ENCODE measurements at regions not wholly inside any gene's neighbourhood (a gene's known extent, or its start where the extent isn't known, plus 50 kb on each side); places are given as distances from the start of the nearest gene placed in this dataset.
A peak's percentile ranks its signal among the peaks of the same experiment; 100 is the strongest.

DNA sequence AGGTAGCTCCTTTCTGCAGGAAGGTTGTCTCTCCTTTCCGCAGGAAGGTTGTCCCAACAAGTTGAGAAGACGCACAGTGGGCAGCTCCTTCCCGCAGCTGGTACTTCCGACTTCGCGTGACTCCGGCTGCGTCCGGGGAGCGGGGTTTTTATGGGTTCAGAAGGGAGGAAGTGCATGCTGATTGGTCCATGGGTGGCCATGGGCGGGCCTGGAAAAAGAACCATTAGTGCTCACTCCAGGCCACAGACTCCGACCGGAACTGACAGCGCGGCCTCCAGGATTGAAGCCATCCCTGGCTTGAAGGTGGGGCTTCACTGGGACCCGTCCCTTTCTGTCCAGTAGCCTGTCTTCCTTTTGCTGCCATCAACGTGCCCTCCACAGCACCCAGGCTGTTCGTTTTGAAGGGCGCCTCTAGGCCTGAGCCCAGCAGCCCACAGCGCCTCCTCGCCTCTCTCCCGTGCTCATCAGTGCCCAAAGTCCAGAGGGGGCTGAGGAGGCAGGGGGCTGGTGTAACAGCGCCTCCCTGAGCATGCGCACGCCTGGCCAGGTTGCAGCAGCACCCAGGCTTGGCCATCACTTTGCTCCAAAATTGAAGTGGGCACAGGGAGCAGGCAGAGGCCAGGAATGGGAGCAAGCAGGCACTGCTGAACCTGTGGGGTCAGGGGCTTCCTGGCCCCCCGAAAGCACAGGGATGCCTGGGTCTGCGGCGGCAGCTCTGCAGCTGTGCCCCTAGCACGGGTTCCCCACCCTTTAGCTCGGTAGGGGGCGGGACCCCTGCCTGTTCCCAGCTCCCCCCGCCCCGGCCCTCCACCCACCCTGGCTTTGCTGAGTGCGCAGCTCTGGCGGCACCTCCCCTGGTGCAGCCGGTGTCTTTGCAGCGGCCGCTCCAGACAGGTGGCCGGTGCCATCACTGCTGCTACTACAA is 330.6 kb upstream of the MCTP2 start:
- H3K9ac ChIP-seq (ENCODE audit: low read length in 3 of 3) = no peak overlapping the region
- no peaks in the 10 kb centered on the region for H3K36me3 ChIP-seq (ENCODE audit: control insufficient read depth in 2 of 3, insufficient read depth in 3 of 3, low read length in 3 of 3)
- TF ChIP-seq, protein P1, sequence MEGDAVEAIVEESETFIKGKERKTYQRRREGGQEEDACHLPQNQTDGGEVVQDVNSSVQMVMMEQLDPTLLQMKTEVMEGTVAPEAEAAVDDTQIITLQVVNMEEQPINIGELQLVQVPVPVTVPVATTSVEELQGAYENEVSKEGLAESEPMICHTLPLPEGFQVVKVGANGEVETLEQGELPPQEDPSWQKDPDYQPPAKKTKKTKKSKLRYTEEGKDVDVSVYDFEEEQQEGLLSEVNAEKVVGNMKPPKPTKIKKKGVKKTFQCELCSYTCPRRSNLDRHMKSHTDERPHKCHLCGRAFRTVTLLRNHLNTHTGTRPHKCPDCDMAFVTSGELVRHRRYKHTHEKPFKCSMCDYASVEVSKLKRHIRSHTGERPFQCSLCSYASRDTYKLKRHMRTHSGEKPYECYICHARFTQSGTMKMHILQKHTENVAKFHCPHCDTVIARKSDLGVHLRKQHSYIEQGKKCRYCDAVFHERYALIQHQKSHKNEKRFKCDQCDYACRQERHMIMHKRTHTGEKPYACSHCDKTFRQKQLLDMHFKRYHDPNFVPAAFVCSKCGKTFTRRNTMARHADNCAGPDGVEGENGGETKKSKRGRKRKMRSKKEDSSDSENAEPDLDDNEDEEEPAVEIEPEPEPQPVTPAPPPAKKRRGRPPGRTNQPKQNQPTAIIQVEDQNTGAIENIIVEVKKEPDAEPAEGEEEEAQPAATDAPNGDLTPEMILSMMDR (IDR thresholded peaks at IDR 0.05; ENCODE audit: borderline replicate concordance, extremely low read depth, insufficient read depth) = no peak
- FAIRE-seq (no peak), DNase-seq (peak in 1 of 5 donors; percentile 60)
- H3K4me1 ChIP-seq (ENCODE audit: control insufficient read depth in 2 of 3, insufficient read depth in 2 of 3, low read depth in 1 of 3, low read length in 3 of 3) = no peaks in the 10 kb centered on the region
- no peaks in the 10 kb centered on the region for H3K27me3 ChIP-seq (ENCODE audit: control insufficient read depth, insufficient read depth, low read length)
- no peaks in the 10 kb centered on the region for H3K9me3 ChIP-seq (ENCODE audit: control insufficient read depth in 2 of 3, insufficient read depth in 1 of 3, low read length in 3 of 3)
- intact Hi-C loops (cut with DNase I) = no loop called here
- H3K4me3 ChIP-seq (ENCODE audit: low read length in 3 of 3) = no peak overlapping the region
- H3K27ac ChIP-seq (ENCODE audit: low read depth in 2 of 2, low read length in 2 of 2) = no peak overlapping the region

DNA sequence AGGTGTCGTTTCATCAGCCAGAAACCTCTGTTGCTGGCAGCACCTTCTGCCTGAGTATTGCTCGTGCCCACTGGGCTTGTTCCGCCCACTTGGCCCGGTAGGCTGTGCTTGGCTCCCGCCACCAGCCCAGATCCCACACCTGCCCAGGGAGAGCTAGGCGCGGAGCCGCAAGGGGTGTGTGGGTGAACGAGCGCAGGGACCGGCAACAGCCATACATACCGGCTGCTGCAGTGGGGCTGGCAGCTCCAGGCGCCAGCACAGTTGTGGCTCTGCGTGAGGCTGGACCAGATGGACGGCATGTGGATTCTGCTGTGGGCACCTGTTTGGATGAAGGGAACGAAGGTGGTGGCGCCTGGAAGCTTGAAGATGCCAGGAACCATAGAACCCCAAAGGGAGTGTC is 331.5 kb upstream of the MCTP2 start:
- DNase-seq (no peak), FAIRE-seq (no peak)
- no peak overlapping the region for H3K4me3 ChIP-seq (ENCODE audit: low read length in 3 of 3)
- TF ChIP-seq, protein P1 (IDR thresholded peaks at IDR 0.05; ENCODE audit: borderline replicate concordance, extremely low read depth, insufficient read depth) = no peak
- H3K27ac ChIP-seq (ENCODE audit: low read depth in 2 of 2, low read length in 2 of 2) = no peak overlapping the region
- H3K9me3 ChIP-seq (ENCODE audit: control insufficient read depth in 2 of 3, insufficient read depth in 1 of 3, low read length in 3 of 3) = no peaks in the 10 kb centered on the region
- H3K9ac ChIP-seq (ENCODE audit: low read length in 3 of 3) = no peak overlapping the region
- intact Hi-C loops (cut with DNase I) = no loop called here
- no peaks in the 10 kb centered on the region for H3K36me3 ChIP-seq (ENCODE audit: control insufficient read depth in 2 of 3, insufficient read depth in 3 of 3, low read length in 3 of 3)
- H3K4me1 ChIP-seq (ENCODE audit: control insufficient read depth in 2 of 3, insufficient read depth in 2 of 3, low read depth in 1 of 3, low read length in 3 of 3) = no peaks in the 10 kb centered on the region
- H3K27me3 ChIP-seq (ENCODE audit: control insufficient read depth, insufficient read depth, low read length) = no peaks in the 10 kb centered on the region

DNA sequence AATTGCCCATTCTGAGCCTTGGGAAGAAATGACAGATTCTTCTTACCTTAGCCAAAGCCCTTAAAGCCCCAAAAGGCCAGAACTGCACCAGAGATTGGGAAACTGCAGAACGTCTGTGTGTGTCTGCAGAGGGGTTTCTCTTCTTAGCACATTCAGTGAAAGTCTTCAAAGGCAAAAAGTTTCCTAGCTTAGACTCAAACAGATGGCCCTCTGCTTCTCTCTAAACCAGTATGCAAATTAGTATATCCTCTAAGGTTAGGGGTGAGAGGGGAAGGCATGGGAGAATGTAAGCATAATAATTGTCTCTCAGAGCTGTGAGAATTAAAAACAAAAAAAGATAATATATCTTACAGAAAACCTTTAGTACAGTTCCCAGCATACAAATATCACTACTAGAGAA is 334.0 kb upstream of the MCTP2 start:
- no peaks in the 10 kb centered on the region for H3K4me1 ChIP-seq (ENCODE audit: control insufficient read depth in 2 of 3, insufficient read depth in 2 of 3, low read depth in 1 of 3, low read length in 3 of 3)
- no peak for FAIRE-seq
- TF ChIP-seq, protein P1 (IDR thresholded peaks at IDR 0.05; ENCODE audit: borderline replicate concordance, extremely low read depth, insufficient read depth) = no peak

More for the DNA sequence above, 334.0 kb upstream of the MCTP2 start:
- Histone ChIP-seq H3K4me3 (ENCODE audit: low read length in 3 of 3) (no peak overlapping the region), H3K27ac (ENCODE audit: low read depth in 2 of 2, low read length in 2 of 2) (no peak overlapping the region), H3K9ac (ENCODE audit: low read length in 3 of 3) (no peak overlapping the region), H3K36me3 (ENCODE audit: control insufficient read depth in 2 of 3, insufficient read depth in 3 of 3, low read length in 3 of 3) (no peaks in the 10 kb centered on the region), H3K27me3 (ENCODE audit: control insufficient read depth, insufficient read depth, low read length) (no peaks in the 10 kb centered on the region), H3K9me3 (ENCODE audit: control insufficient read depth in 2 of 3, insufficient read depth in 1 of 3, low read length in 3 of 3) (no peaks in the 10 kb centered on the region)
- DNase-seq = no peak
- intact Hi-C loops (cut with DNase I) = no loop called here

All from kidney (tissue), 13 donors.